DND-41 (cell line): ENCODE measurements at regions not wholly inside any gene's neighbourhood (a gene's known extent, or its start where the extent isn't known, plus 50 kb on each side); places are given as distances from the start of the nearest gene placed in this dataset.

Experiments used
- ATAC-seq: fragments of 200-7000 bp; cut with Tn5 transposase; 3 replicates; pipeline ENCODE4 v1.9.1; 2021; ENCODE audit warnings: low read depth; ENCODE audit not compliant: insufficient read depth
- DNase-seq: peaks from one replicate; pipeline ENCODE4 v3.0.0-alpha.2; 2020
- H2AFZ ChIP-seq: 2 replicates; pipeline ENCODE4 v1.6.0; 2012; ENCODE audit warnings: low read depth, low read length
- H3K27ac ChIP-seq: 2 replicates; pipeline ENCODE4 v1.5.1; 2012; ENCODE audit warnings: low read length, inconsistent platforms
- H3K27me3 ChIP-seq: fragments of 200-600 bp; sonication (generic); 2 replicates; pipeline ENCODE4 v1.6.0; 2012; ENCODE audit warnings: low read length, mild to moderate bottlenecking, inconsistent platforms; ENCODE audit not compliant: insufficient read depth, poor library complexity
- H3K36me3 ChIP-seq: 2 replicates; pipeline ENCODE4 v1.5.1; 2012; ENCODE audit warnings: low read length, inconsistent platforms; ENCODE audit not compliant: insufficient read depth
- H3K4me1 ChIP-seq: 2 replicates; pipeline ENCODE4 v1.5.1; 2012; ENCODE audit warnings: mild to moderate bottlenecking, low read length; ENCODE audit not compliant: insufficient read depth
- H3K4me2 ChIP-seq: 2 replicates; pipeline ENCODE4 v1.6.0; 2012; ENCODE audit warnings: mild to moderate bottlenecking, moderate library complexity, low read length, inconsistent platforms; ENCODE audit not compliant: insufficient read depth
- H3K4me3 ChIP-seq, 2 experiments: fragments of 200-600 bp in 1 of 2; shearing (Covaris generic) in 1 of 2; 2 replicates each; pipeline ENCODE4 v1.5.1; 2012 to 2016; ENCODE audit warnings: inconsistent platforms in 2 of 2, low read length in 2 of 2, mild to moderate bottlenecking in 2 of 2, low read depth in 1 of 2, moderate library complexity in 1 of 2
- H3K79me2 ChIP-seq: 2 replicates; pipeline ENCODE4 v1.6.0; 2012; ENCODE audit warnings: low read length, inconsistent platforms; ENCODE audit not compliant: insufficient read depth
- H3K9ac ChIP-seq: 2 replicates; pipeline ENCODE4 v1.6.0; 2012; ENCODE audit warnings: low read depth, mild to moderate bottlenecking, inconsistent platforms, low read length, moderate library complexity
- H3K9me3 ChIP-seq: 2 replicates; pipeline ENCODE4 v1.5.1; 2012; ENCODE audit warnings: low read length, moderate library complexity, mild to moderate bottlenecking, inconsistent platforms; ENCODE audit not compliant: insufficient read depth, severe bottlenecking
- H4K20me1 ChIP-seq: 2 replicates; pipeline ENCODE4 v1.6.0; 2012; ENCODE audit warnings: low read length; ENCODE audit not compliant: insufficient read depth
- CTCF ChIP-seq: IDR thresholded peaks from 2 replicates; pipeline ENCODE4 v1.5.1; 2012; ENCODE audit warnings: borderline replicate concordance, low read length, moderate library complexity, mild to moderate bottlenecking; ENCODE audit not compliant: poor library complexity, severe bottlenecking; ENCODE audit errors: extremely low read depth
- EZH2 ChIP-seq: IDR thresholded peaks from 3 replicates; pipeline ENCODE4 v1.6.1; 2012; ENCODE audit warnings: borderline replicate concordance, low read depth, mild to moderate bottlenecking, moderate library complexity, low read length, inconsistent platforms; ENCODE audit not compliant: severe bottlenecking

GRCh38 chr10:108453166-108453565, 1288.7 kb upstream of the SORCS1 start:
- Histone ChIP-seq H3K4me2 (no peak overlapping the region), H3K4me3 (no peak overlapping the region), H3K27me3 (no peaks in the 10 kb centered on the region), H3K36me3 (no peaks in the 10 kb centered on the region), H3K4me1 (no peaks in the 10 kb centered on the region), H4K20me1 (no peaks in the 10 kb centered on the region), H3K79me2 (no peaks in the 10 kb centered on the region), H3K9me3 (no peaks in the 10 kb centered on the region), H3K27ac (no peak overlapping the region), H2AFZ (no peak overlapping the region), H3K9ac (no peak overlapping the region)
- DNase-seq (no peak), ATAC-seq (no peak)
- TF ChIP-seq EZH2, result no peak
- TF ChIP-seq CTCF, result no peak

DNA sequence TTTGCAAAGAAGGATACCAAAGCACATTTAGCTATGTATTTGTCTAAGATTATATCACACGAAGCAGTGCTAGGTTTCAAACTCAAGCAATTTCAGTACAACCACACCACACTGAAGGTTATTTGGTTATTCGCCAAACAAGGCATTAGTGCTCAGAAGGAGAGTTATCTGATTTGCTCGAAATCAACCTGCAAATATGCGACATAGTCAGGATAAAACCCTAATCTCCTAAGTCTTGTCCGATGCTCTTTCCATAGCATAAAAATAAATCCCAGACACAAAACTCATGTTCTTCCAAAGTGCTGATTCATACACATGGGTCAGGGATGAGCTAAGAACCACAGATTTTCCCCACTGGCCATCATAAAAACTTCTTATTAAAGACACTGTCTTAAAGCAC, 1288.0 kb upstream of the SORCS1 start:
- DNase-seq, result no peak
- ATAC-seq, result no peak
- no peak overlapping the region for H3K9ac ChIP-seq
- H3K27ac ChIP-seq, result no peak overlapping the region
- no peaks in the 10 kb centered on the region for H4K20me1 ChIP-seq
- H3K27me3 ChIP-seq, result no peaks in the 10 kb centered on the region
- no peaks in the 10 kb centered on the region for H3K79me2 ChIP-seq
- no peaks in the 10 kb centered on the region for H3K4me1 ChIP-seq
- no peak overlapping the region for H2AFZ ChIP-seq
- H3K9me3 ChIP-seq, result no peaks in the 10 kb centered on the region
- TF ChIP-seq EZH2, result no peak
- TF ChIP-seq CTCF, result no peak
- no peak overlapping the region for H3K4me2 ChIP-seq
- H3K36me3 ChIP-seq, result no peaks in the 10 kb centered on the region
- no peak overlapping the region for H3K4me3 ChIP-seq

DNA sequence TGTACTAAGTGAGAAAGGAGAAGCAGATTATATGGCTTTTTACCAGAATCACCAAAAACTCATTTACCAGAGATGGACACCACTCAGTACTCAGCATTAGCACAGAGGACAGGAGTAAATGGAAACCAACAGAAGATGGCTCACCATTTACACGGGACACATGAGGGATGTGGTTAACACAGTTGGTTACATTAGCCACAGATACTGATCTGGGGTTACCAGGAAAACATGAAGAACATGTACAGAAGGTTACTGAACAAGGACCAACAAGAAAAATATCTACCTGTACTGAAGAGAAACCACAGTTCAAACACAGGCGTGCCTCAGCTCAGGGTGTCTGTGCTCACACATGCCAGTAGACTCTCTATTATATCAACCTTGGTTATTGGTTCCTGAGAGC, 1285.8 kb upstream of the SORCS1 start:
- no peaks in the 10 kb centered on the region for H3K9me3 ChIP-seq
- no peaks in the 10 kb centered on the region for H3K79me2 ChIP-seq
- H3K27ac ChIP-seq, result no peak overlapping the region
- no peak overlapping the region for H2AFZ ChIP-seq
- ATAC-seq, result no peak
- no peak overlapping the region for H3K9ac ChIP-seq
- H3K4me3 ChIP-seq, result no peak overlapping the region
- H3K4me2 ChIP-seq, result no peak overlapping the region
- no peak for TF ChIP-seq CTCF
- no peak for TF ChIP-seq EZH2
- H3K4me1 ChIP-seq, result no peaks in the 10 kb centered on the region
- H4K20me1 ChIP-seq, result no peaks in the 10 kb centered on the region
- H3K36me3 ChIP-seq, result no peaks in the 10 kb centered on the region
- no peaks in the 10 kb centered on the region for H3K27me3 ChIP-seq
- DNase-seq, result no peak

DNA sequence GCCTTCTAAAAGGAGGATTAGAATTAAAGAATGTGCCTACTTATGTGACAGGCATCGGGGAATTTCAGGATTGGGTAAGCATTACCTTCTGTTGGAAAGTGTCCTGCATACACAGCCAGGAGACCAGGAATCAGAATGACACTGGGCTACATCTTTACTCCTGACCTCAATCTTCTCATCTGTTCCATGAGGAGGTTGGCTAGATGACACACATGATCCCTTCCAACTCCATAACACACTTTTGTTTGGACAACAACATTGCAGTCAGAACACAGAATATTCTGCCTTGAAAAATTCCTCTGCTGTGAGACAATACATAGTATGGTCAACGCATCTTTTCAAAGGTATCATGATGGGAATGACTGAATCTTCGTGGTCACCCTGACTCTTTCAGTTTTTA, 1281.2 kb upstream of the SORCS1 start:
- no peak for ATAC-seq
- Histone ChIP-seq H3K9ac (no peak overlapping the region), H3K4me1 (no peaks in the 10 kb centered on the region), H3K27me3 (no peaks in the 10 kb centered on the region), H4K20me1 (no peaks in the 10 kb centered on the region), H3K36me3 (no peaks in the 10 kb centered on the region), H3K4me2 (no peak overlapping the region), H3K79me2 (no peaks in the 10 kb centered on the region), H3K27ac (no peak overlapping the region), H2AFZ (no peak overlapping the region), H3K9me3 (no peaks in the 10 kb centered on the region), H3K4me3 (no peak overlapping the region)
- TF ChIP-seq CTCF, result no peak
- TF ChIP-seq EZH2, result no peak
- no peak for DNase-seq
